Subcutaneous abdominal adipose tissue (tissue), 5 donors: ENCODE measurements at regions not wholly inside any gene's neighbourhood (a gene's known extent, or its start where the extent isn't known, plus 50 kb on each side); places are given as distances from the start of the nearest gene placed in this dataset.

ENCODE experiments used
- H3K27ac ChIP-seq: one replicate; pipeline ENCODE4 v1.7.0; 2013; ENCODE audit warnings: low read depth, mild to moderate bottlenecking, inconsistent platforms, low read length, moderate library complexity
- H3K27me3 ChIP-seq, 5 donors: one replicate each; pipeline ENCODE4 v1.7.0; 2013; ENCODE audit warnings: low read length in 5 of 5, inconsistent platforms in 1 of 5; ENCODE audit not compliant: control insufficient read depth in 5 of 5, insufficient read depth in 4 of 5
- H3K36me3 ChIP-seq, 5 donors: one replicate each; pipeline ENCODE4 v1.7.0; 2013; ENCODE audit warnings: low read length in 5 of 5; ENCODE audit not compliant: control insufficient read depth in 5 of 5, insufficient read depth in 5 of 5
- H3K4me1 ChIP-seq, 5 donors: one replicate each; pipeline ENCODE4 v1.7.0; 2013; ENCODE audit warnings: low read length in 5 of 5, mild to moderate bottlenecking in 3 of 5, moderate library complexity in 1 of 5; ENCODE audit not compliant: control insufficient read depth in 5 of 5, insufficient read depth in 5 of 5
- H3K4me3 ChIP-seq, 5 donors: one replicate each; pipeline ENCODE4 v1.7.0; 2013; ENCODE audit warnings: low read length in 5 of 5, low read depth in 1 of 5
- H3K9ac ChIP-seq, 5 donors: one replicate each; pipeline ENCODE4 v1.7.0; 2013; ENCODE audit warnings: low read length in 5 of 5, mild to moderate bottlenecking in 4 of 5, moderate library complexity in 3 of 5
- H3K9me3 ChIP-seq, 5 donors: one replicate each; pipeline ENCODE4 v1.7.0; 2013; ENCODE audit warnings: low read length in 5 of 5; ENCODE audit not compliant: control insufficient read depth in 5 of 5
- donor health status: healthy.
- donor health status: healthy.
- donor health status: healthy.
- donor health status: healthy.
- donor health status: healthy.

- H3K4me3 ChIP-seq = no peak overlapping the region
- H3K4me1 ChIP-seq = no peaks in the 10 kb centered on the region
- H3K9ac ChIP-seq = no peak overlapping the region
- no peak overlapping the region for H3K27ac ChIP-seq
- H3K36me3 ChIP-seq = no peaks in the 10 kb centered on the region
- peaks cover 0 to 3% (median 0%) of the 10 kb centered on the region in 5 donors for H3K9me3 ChIP-seq
- no peaks in the 10 kb centered on the region for H3K27me3 ChIP-seq
Measured at GRCh38 chr21:25103500-25104207, 503.6 kb downstream of the MRPL39 start.

GRCh38 chr21:25097648-25098047 lies 509.6 kb downstream of the MRPL39 start:
- H3K4me3 ChIP-seq = no peak overlapping the region
- no peaks in the 10 kb centered on the region for H3K36me3 ChIP-seq
- no peaks in the 10 kb centered on the region for H3K4me1 ChIP-seq
- H3K9ac ChIP-seq = no peak overlapping the region
- peaks cover 0 to 14% (median 1%) of the 10 kb centered on the region in 5 donors for H3K9me3 ChIP-seq
- H3K27ac ChIP-seq = no peak overlapping the region
- H3K27me3 ChIP-seq = no peaks in the 10 kb centered on the region

GRCh38 chr21:25094695-25095094 lies 512.6 kb downstream of the MRPL39 start:
- Histone ChIP-seq H3K4me1 (no peaks in the 10 kb centered on the region), H3K36me3 (no peaks in the 10 kb centered on the region), H3K9ac (no peak overlapping the region), H3K27me3 (no peaks in the 10 kb centered on the region), H3K9me3 (peaks cover 0 to 14% (median 5%) of the 10 kb centered on the region in 5 donors), H3K27ac (no peak overlapping the region), H3K4me3 (no peak overlapping the region)

GRCh38 chr21:25092441-25093011 lies 514.8 kb downstream of the MRPL39 start:
- Histone ChIP-seq H3K36me3 (no peaks in the 10 kb centered on the region), H3K4me3 (no peak overlapping the region), H3K27ac (no peak overlapping the region), H3K27me3 (no peaks in the 10 kb centered on the region), H3K9me3 (peaks cover 0 to 14% (median 5%) of the 10 kb centered on the region in 5 donors), H3K9ac (no peak overlapping the region), H3K4me1 (no peaks in the 10 kb centered on the region)

GRCh38 chr21:25081096-25081495 lies 526.2 kb downstream of the MRPL39 start:
- no peaks in the 10 kb centered on the region for H3K4me1 ChIP-seq
- no peak overlapping the region for H3K9ac ChIP-seq
- no peak overlapping the region for H3K4me3 ChIP-seq
- H3K9me3 ChIP-seq = no peaks in the 10 kb centered on the region
- no peak overlapping the region for H3K27ac ChIP-seq
- H3K36me3 ChIP-seq = no peaks in the 10 kb centered on the region
- no peaks in the 10 kb centered on the region for H3K27me3 ChIP-seq

GRCh38 chr21:25080661-25081060 lies 526.6 kb downstream of the MRPL39 start:
- Histone ChIP-seq H3K4me3 (no peak overlapping the region), H3K4me1 (no peaks in the 10 kb centered on the region), H3K9me3 (no peaks in the 10 kb centered on the region), H3K27me3 (no peaks in the 10 kb centered on the region), H3K36me3 (no peaks in the 10 kb centered on the region), H3K9ac (no peak overlapping the region), H3K27ac (no peak overlapping the region)

GRCh38 chr21:25080141-25080540 lies 527.1 kb downstream of the MRPL39 start:
- H3K4me1 ChIP-seq = no peaks in the 10 kb centered on the region
- H3K9ac ChIP-seq = no peak overlapping the region
- H3K27me3 ChIP-seq = no peaks in the 10 kb centered on the region
- H3K36me3 ChIP-seq = no peaks in the 10 kb centered on the region
- H3K9me3 ChIP-seq = no peaks in the 10 kb centered on the region
- H3K4me3 ChIP-seq = no peak overlapping the region
- H3K27ac ChIP-seq = no peak overlapping the region

GRCh38 chr21:25079053-25079452 lies 528.2 kb downstream of the MRPL39 start:
- H3K9me3 ChIP-seq = no peaks in the 10 kb centered on the region

GRCh38 chr21:25062061-25062460 lies 545.2 kb downstream of the MRPL39 start:
- Histone ChIP-seq H3K36me3 (no peaks in the 10 kb centered on the region), H3K9ac (no peak overlapping the region), H3K4me3 (no peak overlapping the region), H3K9me3 (no peaks in the 10 kb centered on the region), H3K4me1 (no peaks in the 10 kb centered on the region), H3K27me3 (no peaks in the 10 kb centered on the region), H3K27ac (no peak overlapping the region)

More at GRCh38 chr21:25079053-25079452, 528.2 kb downstream of the MRPL39 start:
- H3K27ac ChIP-seq = no peak overlapping the region
- H3K4me3 ChIP-seq = no peak overlapping the region
- H3K4me1 ChIP-seq = no peaks in the 10 kb centered on the region
- no peak overlapping the region for H3K9ac ChIP-seq
- no peaks in the 10 kb centered on the region for H3K36me3 ChIP-seq
- no peaks in the 10 kb centered on the region for H3K27me3 ChIP-seq

GRCh38 chr21:25054689-25055088 lies 552.6 kb downstream of the MRPL39 start:
- Histone ChIP-seq H3K4me3 (no peak overlapping the region), H3K27ac (no peak overlapping the region), H3K9me3 (no peaks in the 10 kb centered on the region), H3K4me1 (no peaks in the 10 kb centered on the region), H3K36me3 (no peaks in the 10 kb centered on the region), H3K27me3 (no peaks in the 10 kb centered on the region), H3K9ac (no peak overlapping the region)
